ENCODE measurements at regions not wholly inside any gene's neighbourhood (a gene's known extent, or its start where the extent isn't known, plus 50 kb on each side); places are given as distances from the start of the nearest gene placed in this dataset.

- Histone ChIP-seq H3K9ac (ENCODE audit: insufficient read length, low read depth) (no peak overlapping the region), H3K27me3 (ENCODE audit: insufficient read depth, insufficient read length) (no peaks in the 10 kb centered on the region), H3K4me3 (ENCODE audit: insufficient read length, low read depth) (no peak overlapping the region), H3K36me3 (ENCODE audit: insufficient read depth, insufficient read length, low read length) (no peaks in the 10 kb centered on the region), H3K9me3 (ENCODE audit: insufficient read depth, low read length) (peaks cover 8% of the 10 kb centered on the region; the same call in 1 of the 2 replicates), H3K4me1 (ENCODE audit: insufficient read depth, insufficient read length) (no peaks in the 10 kb centered on the region)
- DNase-seq (ENCODE audit: low read depth, low spot score): no peak
- no peak for TF ChIP-seq ZNF274 (IDR thresholded peaks at IDR 0.05; ENCODE audit: low read depth, low read length)
- TF ChIP-seq YY1 (IDR thresholded peaks at IDR 0.05; ENCODE audit: insufficient read depth, insufficient read length): no peak
- no peak for TF ChIP-seq SUZ12 (IDR thresholded peaks at IDR 0.05; ENCODE audit: extremely low read depth, insufficient read depth, insufficient read length)
Observed at GRCh38 chr2:41924024-41924423, 123.8 kb upstream of the PKDCC start.

- no peak overlapping the region for H3K4me3 ChIP-seq (ENCODE audit: insufficient read length, low read depth)
- DNase-seq (ENCODE audit: low read depth, low spot score): no peak
- no peak overlapping the region for H3K9ac ChIP-seq (ENCODE audit: insufficient read length, low read depth)
- TF ChIP-seq YY1 (IDR thresholded peaks at IDR 0.05; ENCODE audit: insufficient read depth, insufficient read length) (no peak), ZNF274 (IDR thresholded peaks at IDR 0.05; ENCODE audit: low read depth, low read length) (no peak), SUZ12 (IDR thresholded peaks at IDR 0.05; ENCODE audit: extremely low read depth, insufficient read depth, insufficient read length) (no peak)
- H3K27me3 ChIP-seq (ENCODE audit: insufficient read depth, insufficient read length): no peaks in the 10 kb centered on the region
- H3K36me3 ChIP-seq (ENCODE audit: insufficient read depth, insufficient read length, low read length): no peaks in the 10 kb centered on the region
- no peaks in the 10 kb centered on the region for H3K4me1 ChIP-seq (ENCODE audit: insufficient read depth, insufficient read length)
- peaks cover 8% of the 10 kb centered on the region; the same call in 1 of the 2 replicates for H3K9me3 ChIP-seq (ENCODE audit: insufficient read depth, low read length)
Observed at GRCh38 chr2:41924709-41925408, 123.0 kb upstream of the PKDCC start.

GRCh38 chr2:41925712-41926111 is 122.1 kb upstream of the PKDCC start:
- peaks cover 8% of the 10 kb centered on the region; the same call in 1 of the 2 replicates for H3K9me3 ChIP-seq (ENCODE audit: insufficient read depth, low read length)
- no peaks in the 10 kb centered on the region for H3K27me3 ChIP-seq (ENCODE audit: insufficient read depth, insufficient read length)
- H3K4me3 ChIP-seq (ENCODE audit: insufficient read length, low read depth): no peak overlapping the region
- H3K36me3 ChIP-seq (ENCODE audit: insufficient read depth, insufficient read length, low read length): no peaks in the 10 kb centered on the region
- H3K4me1 ChIP-seq (ENCODE audit: insufficient read depth, insufficient read length): no peaks in the 10 kb centered on the region
- H3K9ac ChIP-seq (ENCODE audit: insufficient read length, low read depth): no peak overlapping the region
- DNase-seq (ENCODE audit: low read depth, low spot score): no peak
- TF ChIP-seq SUZ12 (IDR thresholded peaks at IDR 0.05; ENCODE audit: extremely low read depth, insufficient read depth, insufficient read length): no peak

- no peak for DNase-seq (ENCODE audit: low read depth, low spot score)
- Histone ChIP-seq H3K4me1 (ENCODE audit: insufficient read depth, insufficient read length) (no peaks in the 10 kb centered on the region), H3K9me3 (ENCODE audit: insufficient read depth, low read length) (peaks cover 8% of the 10 kb centered on the region; the same call in 1 of the 2 replicates), H3K9ac (ENCODE audit: insufficient read length, low read depth) (no peak overlapping the region), H3K4me3 (ENCODE audit: insufficient read length, low read depth) (no peak overlapping the region), H3K27me3 (ENCODE audit: insufficient read depth, insufficient read length) (no peaks in the 10 kb centered on the region), H3K36me3 (ENCODE audit: insufficient read depth, insufficient read length, low read length) (no peaks in the 10 kb centered on the region)
- TF ChIP-seq ZNF274 (IDR thresholded peaks at IDR 0.05; ENCODE audit: low read depth, low read length) (no peak), YY1 (IDR thresholded peaks at IDR 0.05; ENCODE audit: insufficient read depth, insufficient read length) (no peak), SUZ12 (IDR thresholded peaks at IDR 0.05; ENCODE audit: extremely low read depth, insufficient read depth, insufficient read length) (no peak)
Observed at GRCh38 chr2:41926614-41927580, 120.9 kb upstream of the PKDCC start.

- Histone ChIP-seq H3K9me3 (ENCODE audit: insufficient read depth, low read length) (peaks cover 8% of the 10 kb centered on the region; the same call in 1 of the 2 replicates), H3K9ac (ENCODE audit: insufficient read length, low read depth) (no peak overlapping the region), H3K36me3 (ENCODE audit: insufficient read depth, insufficient read length, low read length) (no peaks in the 10 kb centered on the region), H3K4me3 (ENCODE audit: insufficient read length, low read depth) (no peak overlapping the region), H3K4me1 (ENCODE audit: insufficient read depth, insufficient read length) (no peaks in the 10 kb centered on the region), H3K27me3 (ENCODE audit: insufficient read depth, insufficient read length) (no peaks in the 10 kb centered on the region)
- DNase-seq (ENCODE audit: low read depth, low spot score): no peak
- no peak for TF ChIP-seq SUZ12 (IDR thresholded peaks at IDR 0.05; ENCODE audit: extremely low read depth, insufficient read depth, insufficient read length)
- TF ChIP-seq ZNF274 (IDR thresholded peaks at IDR 0.05; ENCODE audit: low read depth, low read length): no peak
- no peak for TF ChIP-seq YY1 (IDR thresholded peaks at IDR 0.05; ENCODE audit: insufficient read depth, insufficient read length)
Observed at GRCh38 chr2:41927581-41928264, 120.1 kb upstream of the PKDCC start.

- H3K9me3 ChIP-seq (ENCODE audit: insufficient read depth, low read length): peaks cover 8% of the 10 kb centered on the region; the same call in 1 of the 2 replicates
- H3K9ac ChIP-seq (ENCODE audit: insufficient read length, low read depth): no peak overlapping the region
- no peaks in the 10 kb centered on the region for H3K27me3 ChIP-seq (ENCODE audit: insufficient read depth, insufficient read length)
- TF ChIP-seq YY1 (IDR thresholded peaks at IDR 0.05; ENCODE audit: insufficient read depth, insufficient read length) (no peak), SUZ12 (IDR thresholded peaks at IDR 0.05; ENCODE audit: extremely low read depth, insufficient read depth, insufficient read length) (no peak), ZNF274 (IDR thresholded peaks at IDR 0.05; ENCODE audit: low read depth, low read length) (no peak)
- H3K4me1 ChIP-seq (ENCODE audit: insufficient read depth, insufficient read length): no peaks in the 10 kb centered on the region
- no peak for DNase-seq (ENCODE audit: low read depth, low spot score)
- H3K36me3 ChIP-seq (ENCODE audit: insufficient read depth, insufficient read length, low read length): no peaks in the 10 kb centered on the region
- H3K4me3 ChIP-seq (ENCODE audit: insufficient read length, low read depth): no peak overlapping the region
Observed at GRCh38 chr2:41928526-41928925, 119.3 kb upstream of the PKDCC start.

Data from NT2/D1 (cell line).